ENCODE measurements at regions not wholly inside any gene's neighbourhood (a gene's known extent, or its start where the extent isn't known, plus 50 kb on each side); places are given as distances from the start of the nearest gene placed in this dataset.

DNA sequence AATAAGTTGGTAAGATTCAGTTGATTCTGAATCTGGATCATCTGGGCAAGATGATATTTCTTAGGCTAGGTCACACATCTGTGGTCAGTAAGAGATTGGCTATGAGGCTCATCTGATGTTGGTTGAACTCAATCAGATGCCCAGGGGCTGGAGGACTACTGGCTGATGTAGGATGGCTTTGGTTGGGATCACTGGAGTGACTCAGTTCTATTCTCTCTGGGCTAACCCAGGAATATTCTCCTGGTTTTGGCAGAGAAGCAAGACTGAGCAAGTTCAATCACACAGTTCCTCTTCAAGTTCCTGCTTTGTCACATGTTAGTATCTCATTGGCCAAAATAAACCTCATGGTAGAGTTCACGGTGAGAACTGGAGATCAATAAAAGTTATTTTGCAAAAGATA lies 902.3 kb upstream of the SLIT2 start:
- Mint-ChIP-seq H3K36me3 (no peaks in the 10 kb centered on the region), H3K9me3 (peaks cover 3% of the 10 kb centered on the region in 2 donors), H3K4me3 (no peak overlapping the region), H3K4me1 (no peaks in the 10 kb centered on the region), H3K27me3 (no peaks in the 10 kb centered on the region), H3K27ac (no peak overlapping the region)
- ATAC-seq (replicated peaks) (no peak), DNase-seq (no peak)

DNA sequence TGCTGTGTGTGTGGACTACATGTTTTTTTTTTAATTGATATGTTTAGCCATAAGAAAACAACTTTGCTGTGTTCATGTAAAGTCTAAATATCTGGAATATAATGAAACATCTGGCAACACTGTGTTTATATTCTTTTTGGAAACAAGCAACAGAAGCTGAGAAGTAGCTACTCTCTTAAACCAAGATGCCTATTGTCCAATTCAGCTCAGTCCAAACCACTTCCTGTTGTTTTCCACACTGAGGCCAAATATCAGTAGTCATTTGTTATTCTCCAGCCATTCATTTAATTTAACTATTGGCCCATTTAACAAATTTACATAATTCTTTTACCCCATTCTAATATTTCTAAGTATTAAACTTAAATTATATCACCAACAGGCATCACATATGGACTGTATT lies 903.0 kb upstream of the SLIT2 start:
- ATAC-seq (replicated peaks) (no peak), DNase-seq (no peak)
- Mint-ChIP-seq H3K36me3 (no peaks in the 10 kb centered on the region), H3K27ac (no peak overlapping the region), H3K4me1 (no peaks in the 10 kb centered on the region), H3K4me3 (no peak overlapping the region), H3K27me3 (no peaks in the 10 kb centered on the region), H3K9me3 (peaks cover 1 to 3% of the 10 kb centered on the region in 2 donors)

DNA sequence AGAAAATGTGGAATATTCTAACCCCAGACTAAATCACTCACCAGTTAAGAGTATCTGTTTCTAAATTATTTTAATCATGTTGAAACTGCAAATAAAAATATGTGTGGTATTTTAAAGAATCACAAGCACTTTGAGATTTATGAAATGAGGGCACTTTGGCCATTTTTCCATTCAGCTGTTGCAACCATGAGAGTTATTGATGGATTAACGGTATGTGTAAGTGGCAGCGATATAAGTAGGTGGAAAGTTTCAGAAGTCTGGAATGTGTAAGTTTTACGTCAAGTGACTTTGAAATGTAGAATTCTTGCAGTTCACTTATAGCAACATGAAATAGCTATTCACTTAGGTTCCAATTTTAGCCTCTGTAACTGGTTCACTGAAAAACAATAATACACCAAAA lies 905.1 kb upstream of the SLIT2 start:
- H3K36me3 Mint-ChIP-seq: no peaks in the 10 kb centered on the region
- peaks cover 1 to 6% of the 10 kb centered on the region in 2 donors for H3K9me3 Mint-ChIP-seq
- no peaks in the 10 kb centered on the region for H3K4me1 Mint-ChIP-seq
- DNase-seq (no peak), ATAC-seq (replicated peaks) (no peak)
- no peak overlapping the region for H3K4me3 Mint-ChIP-seq
- no peak overlapping the region for H3K27ac Mint-ChIP-seq
- H3K27me3 Mint-ChIP-seq: no peaks in the 10 kb centered on the region

DNA sequence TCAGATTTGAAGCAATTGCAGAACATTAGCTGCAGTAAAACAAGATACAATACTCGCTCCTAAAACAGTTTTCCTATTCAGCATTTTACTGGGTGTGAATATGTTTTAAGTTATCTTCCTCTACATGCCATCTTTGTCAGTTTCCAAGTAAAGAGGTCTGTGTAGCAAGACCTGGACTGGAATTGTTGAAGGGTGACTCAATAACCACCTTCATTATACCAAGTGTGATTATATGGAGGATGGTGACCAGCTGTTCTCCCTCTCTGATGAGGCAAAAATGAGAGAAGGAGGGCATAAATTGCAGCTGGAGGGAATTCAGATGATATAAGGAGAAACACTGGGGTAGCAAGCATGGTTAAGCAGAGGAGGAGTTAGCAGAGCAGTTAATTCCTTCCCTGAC lies 922.1 kb upstream of the SLIT2 start:
- H3K36me3 Mint-ChIP-seq: no peaks in the 10 kb centered on the region
- no peaks in the 10 kb centered on the region for H3K27me3 Mint-ChIP-seq
- H3K4me3 Mint-ChIP-seq: no peak overlapping the region
- H3K9me3 Mint-ChIP-seq: peaks cover 4 to 11% of the 10 kb centered on the region in 2 donors
- no peaks in the 10 kb centered on the region for H3K4me1 Mint-ChIP-seq
- no peak for ATAC-seq (replicated peaks)
- no peak for DNase-seq
- H3K27ac Mint-ChIP-seq: no peak overlapping the region

DNA sequence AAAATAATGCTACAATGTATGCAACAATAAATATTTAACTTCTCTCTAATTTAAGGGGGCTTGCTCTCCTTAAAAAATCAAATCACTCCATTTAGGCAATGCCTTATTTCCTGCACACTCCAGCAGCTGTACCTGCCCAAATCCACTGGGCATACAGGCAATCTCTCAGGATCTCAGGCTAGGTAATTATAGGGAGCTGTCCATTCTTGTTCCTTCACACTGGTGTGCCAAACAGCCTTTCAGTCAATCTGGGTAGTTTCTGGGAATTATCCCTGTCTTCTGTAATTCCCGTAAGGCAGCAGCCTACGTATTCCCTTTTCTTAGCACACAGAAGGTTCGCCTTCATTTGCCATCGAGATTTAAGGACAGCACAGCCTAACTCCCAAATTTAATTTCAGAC lies 922.6 kb upstream of the SLIT2 start:
- no peaks in the 10 kb centered on the region for H3K4me1 Mint-ChIP-seq
- ATAC-seq (replicated peaks): no peak

DNA sequence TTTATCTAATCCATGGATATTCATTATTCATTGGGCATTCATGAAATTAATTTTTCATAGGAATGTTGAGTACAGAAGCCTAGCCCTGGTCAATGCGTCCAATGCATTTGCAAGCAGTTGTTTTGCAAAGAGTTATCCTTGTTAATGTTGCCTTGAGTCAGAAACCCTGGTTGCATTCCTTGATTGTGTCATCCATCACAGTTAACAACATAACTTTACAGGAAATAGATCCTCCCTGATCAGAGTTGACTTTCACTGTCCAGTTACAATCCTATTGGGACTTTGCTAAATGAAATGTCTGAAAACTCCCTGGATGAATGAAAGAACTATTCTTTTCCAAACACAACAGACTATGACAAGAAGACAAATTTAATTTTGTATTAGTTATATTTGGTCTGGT lies 924.3 kb upstream of the SLIT2 start:
- Mint-ChIP-seq H3K4me1 (no peaks in the 10 kb centered on the region), H3K4me3 (no peak overlapping the region), H3K27ac (no peak overlapping the region), H3K27me3 (no peaks in the 10 kb centered on the region), H3K9me3 (peaks cover 0 to 1% of the 10 kb centered on the region in 2 donors), H3K36me3 (no peaks in the 10 kb centered on the region)
- DNase-seq (no peak), ATAC-seq (replicated peaks) (no peak)

More for the DNA sequence above, 922.6 kb upstream of the SLIT2 start:
- Mint-ChIP-seq H3K9me3 (peaks cover 4 to 8% of the 10 kb centered on the region in 2 donors), H3K36me3 (no peaks in the 10 kb centered on the region), H3K27me3 (no peaks in the 10 kb centered on the region), H3K27ac (no peak overlapping the region), H3K4me3 (no peak overlapping the region)
- DNase-seq: no peak

DNA sequence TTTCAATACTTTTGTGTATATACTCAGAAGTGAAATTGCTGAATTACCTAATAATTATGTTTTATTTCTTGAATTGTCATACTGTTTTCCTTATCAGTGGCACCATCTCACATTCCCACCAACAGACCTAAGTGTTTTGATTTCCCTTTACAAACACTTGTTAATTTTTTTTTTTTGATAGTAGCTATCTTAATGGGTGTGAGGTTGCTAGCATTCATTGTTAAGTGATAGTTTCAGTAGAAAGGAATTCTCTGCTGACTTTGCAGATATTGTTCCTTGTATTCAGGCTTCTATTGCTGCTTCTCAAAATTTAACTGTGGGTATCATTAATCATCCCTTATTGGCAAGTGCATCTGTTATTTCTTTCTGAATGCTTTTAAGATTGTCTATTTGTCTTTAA lies 927.5 kb upstream of the SLIT2 start:
- Mint-ChIP-seq H3K27me3 (no peaks in the 10 kb centered on the region), H3K27ac (no peak overlapping the region), H3K9me3 (peaks cover 1 to 4% of the 10 kb centered on the region in 2 donors), H3K4me1 (no peaks in the 10 kb centered on the region), H3K4me3 (no peak overlapping the region), H3K36me3 (no peaks in the 10 kb centered on the region)
- DNase-seq (no peak), ATAC-seq (replicated peaks) (no peak)

DNA sequence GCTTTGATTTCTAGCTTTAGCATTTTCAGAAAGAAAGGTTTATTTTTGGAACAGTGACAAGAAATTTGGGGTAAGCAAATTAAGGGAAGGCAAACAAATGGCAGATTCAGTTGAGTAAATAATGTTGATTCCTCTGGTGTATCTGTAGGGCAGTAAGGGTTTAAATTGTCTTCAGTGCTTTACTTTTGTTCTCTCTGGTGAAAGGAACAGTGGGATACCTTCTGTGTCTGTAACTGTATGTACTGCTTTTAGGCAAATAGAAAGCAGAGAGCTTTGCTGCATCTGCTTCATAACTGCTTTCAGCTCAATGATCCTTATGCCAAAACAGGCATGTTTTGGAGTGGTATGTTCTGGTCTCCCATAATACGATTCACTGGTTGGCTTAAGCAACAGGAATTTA lies 932.1 kb upstream of the SLIT2 start:
- Mint-ChIP-seq H3K36me3 (no peaks in the 10 kb centered on the region), H3K27me3 (no peaks in the 10 kb centered on the region), H3K9me3 (peaks cover 2 to 4% of the 10 kb centered on the region in 2 donors), H3K4me3 (no peak overlapping the region), H3K4me1 (no peaks in the 10 kb centered on the region), H3K27ac (no peak overlapping the region)
- no peak for ATAC-seq (replicated peaks)
- DNase-seq: no peak

DNA sequence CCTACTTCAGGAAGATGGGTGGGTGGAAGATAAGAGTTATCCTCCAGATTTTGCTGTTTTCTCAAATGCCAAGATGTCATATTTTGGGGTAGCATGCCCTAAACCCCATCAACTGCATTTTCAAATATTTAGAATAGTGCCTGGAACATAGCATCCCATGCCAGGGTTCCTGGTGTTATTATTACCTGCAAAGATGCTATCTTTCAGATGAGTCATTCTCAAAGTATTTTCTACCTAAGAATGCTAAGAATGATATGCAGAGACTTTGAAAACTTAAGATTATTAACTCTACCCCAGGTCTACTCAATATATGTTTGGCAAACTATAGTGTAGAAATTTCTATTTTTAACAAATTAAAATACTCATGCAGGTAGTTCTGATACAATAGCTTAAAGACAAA lies 934.3 kb upstream of the SLIT2 start:
- H3K9me3 Mint-ChIP-seq: peaks cover 2 to 4% of the 10 kb centered on the region in 2 donors
- no peaks in the 10 kb centered on the region for H3K4me1 Mint-ChIP-seq

DNA sequence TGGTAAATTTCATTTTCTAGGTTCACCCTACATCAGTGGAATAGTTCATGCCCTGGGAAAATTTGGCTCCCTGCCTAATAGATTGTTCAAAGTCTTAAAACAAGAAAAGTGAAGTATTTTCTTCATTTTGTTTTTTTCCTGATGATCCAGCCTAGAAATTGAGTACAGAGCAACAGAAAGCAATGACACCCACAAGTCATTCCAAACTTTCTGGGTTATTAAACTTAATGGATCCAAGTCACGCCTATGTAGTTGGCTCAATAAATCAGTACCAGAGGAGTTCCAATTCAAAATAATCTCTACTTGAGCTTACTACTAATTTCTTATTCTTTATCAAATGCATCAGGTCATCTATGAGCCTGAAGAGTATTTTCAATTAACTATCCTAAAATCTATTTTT lies 937.6 kb upstream of the SLIT2 start:
- Mint-ChIP-seq H3K4me1 (no peaks in the 10 kb centered on the region), H3K36me3 (no peaks in the 10 kb centered on the region), H3K4me3 (no peak overlapping the region), H3K9me3 (peaks cover 0 to 2% of the 10 kb centered on the region in 2 donors), H3K27me3 (no peaks in the 10 kb centered on the region), H3K27ac (no peak overlapping the region)
- DNase-seq (no peak), ATAC-seq (replicated peaks) (no peak)

More for the DNA sequence above, 934.3 kb upstream of the SLIT2 start:
- Mint-ChIP-seq H3K27ac (no peak overlapping the region), H3K36me3 (no peaks in the 10 kb centered on the region), H3K27me3 (no peaks in the 10 kb centered on the region), H3K4me3 (no peak overlapping the region)
- DNase-seq: no peak
- no peak for ATAC-seq (replicated peaks)

DNA sequence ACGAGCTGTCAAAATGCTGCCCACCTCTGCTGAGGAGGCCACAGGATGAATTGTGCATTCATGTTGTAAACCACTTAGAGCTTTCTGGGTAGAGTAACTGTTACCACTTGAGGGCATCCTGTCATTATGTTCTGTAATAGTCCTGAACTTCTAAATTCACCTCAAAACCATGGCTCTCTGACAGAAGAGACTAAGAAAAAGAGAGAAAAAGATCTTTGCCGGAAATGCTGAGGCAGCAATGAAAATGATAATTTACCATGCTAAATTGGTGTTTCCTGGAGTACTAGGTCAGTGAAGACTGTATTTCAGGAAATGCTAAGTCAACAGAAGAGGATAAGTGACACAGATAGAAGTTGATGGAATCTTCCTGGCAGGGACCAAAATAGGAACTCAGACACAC lies 942.3 kb upstream of the SLIT2 start:
- ATAC-seq (replicated peaks) (no peak), DNase-seq (no peak)
- peaks cover 0 to 4% of the 10 kb centered on the region in 2 donors for H3K9me3 Mint-ChIP-seq
- H3K36me3 Mint-ChIP-seq: no peaks in the 10 kb centered on the region
- H3K4me3 Mint-ChIP-seq: no peak overlapping the region
- no peaks in the 10 kb centered on the region for H3K27me3 Mint-ChIP-seq
- H3K4me1 Mint-ChIP-seq: no peaks in the 10 kb centered on the region
- H3K27ac Mint-ChIP-seq: no peak overlapping the region

DNA sequence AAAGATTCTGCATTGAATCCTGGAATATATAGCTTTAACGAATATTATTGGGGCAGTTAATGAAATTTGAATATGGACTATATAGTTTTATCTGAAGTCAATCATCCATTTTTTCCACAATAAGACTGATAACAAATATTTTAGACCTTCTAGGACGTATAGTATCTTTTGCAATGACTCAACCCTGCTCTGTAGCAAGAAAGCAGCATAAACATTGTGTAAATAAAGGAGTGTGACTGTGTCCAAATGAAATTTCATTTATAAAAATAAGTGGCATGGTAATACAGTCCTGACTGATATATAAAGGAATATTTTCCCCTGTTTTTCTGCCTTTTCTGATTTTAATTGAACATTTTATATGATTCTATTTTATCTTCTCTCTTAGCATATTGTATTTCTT lies 947.7 kb upstream of the SLIT2 start:
- H3K27me3 Mint-ChIP-seq: no peaks in the 10 kb centered on the region
- H3K4me1 Mint-ChIP-seq: no peaks in the 10 kb centered on the region
- peaks cover 0 to 4% of the 10 kb centered on the region in 2 donors for H3K9me3 Mint-ChIP-seq
- DNase-seq (no peak), ATAC-seq (replicated peaks) (no peak)
- H3K27ac Mint-ChIP-seq: no peak overlapping the region
- H3K4me3 Mint-ChIP-seq: no peak overlapping the region
- H3K36me3 Mint-ChIP-seq: no peaks in the 10 kb centered on the region

DNA sequence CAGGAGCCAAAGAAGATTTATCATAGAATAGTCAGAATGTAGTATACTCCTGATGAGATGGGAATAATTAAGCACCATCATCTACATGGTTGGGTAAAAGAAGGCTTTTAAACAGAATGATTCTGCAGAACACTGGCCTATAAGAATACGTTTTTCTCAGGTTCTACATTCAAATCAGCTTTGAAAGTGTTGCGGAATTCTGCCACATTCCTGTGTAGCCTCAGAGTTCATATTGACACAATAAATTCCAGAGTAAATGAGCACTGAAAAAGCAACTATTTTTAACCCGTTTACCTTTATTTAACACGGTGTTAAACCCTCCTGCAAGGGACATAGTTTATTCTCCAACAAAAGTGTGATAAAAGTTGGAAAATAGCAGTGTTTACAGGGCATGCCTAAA lies 950.2 kb upstream of the SLIT2 start:
- DNase-seq: no peak
- no peak overlapping the region for H3K4me3 Mint-ChIP-seq
- no peaks in the 10 kb centered on the region for H3K27me3 Mint-ChIP-seq

DNA sequence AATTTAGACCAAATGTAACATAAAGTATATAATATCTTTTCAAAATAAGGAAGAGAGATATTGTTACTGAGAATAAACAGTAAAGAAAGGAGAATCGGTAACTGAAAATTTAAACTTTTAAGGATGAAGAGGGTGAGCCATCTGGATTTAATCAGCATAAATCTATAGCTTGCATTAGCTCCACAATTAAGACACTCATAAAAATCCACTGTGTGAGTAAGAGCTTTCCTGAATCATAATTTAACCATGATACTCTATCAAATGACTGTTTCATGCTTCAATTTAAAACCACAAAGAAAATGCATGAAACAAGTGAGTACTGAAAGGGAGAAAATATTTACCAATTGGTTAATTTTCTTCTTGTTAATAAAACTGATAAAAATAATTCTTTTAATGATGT lies 951.5 kb upstream of the SLIT2 start:
- Mint-ChIP-seq H3K27me3 (no peaks in the 10 kb centered on the region), H3K36me3 (no peaks in the 10 kb centered on the region), H3K4me3 (no peak overlapping the region), H3K9me3 (no peaks in the 10 kb centered on the region), H3K27ac (no peak overlapping the region), H3K4me1 (no peaks in the 10 kb centered on the region)
- no peak for ATAC-seq (replicated peaks)
- DNase-seq: no peak

More for the DNA sequence above, 950.2 kb upstream of the SLIT2 start:
- Mint-ChIP-seq H3K36me3 (no peaks in the 10 kb centered on the region), H3K9me3 (no peaks in the 10 kb centered on the region), H3K4me1 (no peaks in the 10 kb centered on the region), H3K27ac (no peak overlapping the region)
- ATAC-seq (replicated peaks): no peak

DNA sequence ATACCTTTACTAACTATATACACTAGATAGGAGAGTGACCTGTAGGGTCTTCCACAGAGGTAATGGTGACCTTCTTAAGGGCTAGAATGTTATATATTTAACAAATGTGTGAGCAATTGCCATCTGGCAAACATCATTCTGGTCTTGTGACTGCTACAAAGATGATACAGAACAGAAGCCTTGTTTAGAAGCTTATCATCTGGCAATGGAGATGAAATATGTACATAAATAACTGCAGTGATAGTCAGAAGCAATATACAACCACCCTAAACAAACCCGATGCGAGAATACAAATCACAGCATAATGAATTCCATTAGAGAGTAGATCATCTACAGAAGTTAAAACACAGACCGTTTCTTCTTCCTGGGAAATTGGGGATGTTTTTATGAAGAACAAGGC lies 952.7 kb upstream of the SLIT2 start:
- ATAC-seq (replicated peaks): no peak
- Mint-ChIP-seq H3K4me3 (no peak overlapping the region), H3K27ac (no peak overlapping the region), H3K27me3 (no peaks in the 10 kb centered on the region), H3K36me3 (no peaks in the 10 kb centered on the region), H3K4me1 (no peaks in the 10 kb centered on the region), H3K9me3 (peaks cover 0 to 3% of the 10 kb centered on the region in 2 donors)
- no peak for DNase-seq

DNA sequence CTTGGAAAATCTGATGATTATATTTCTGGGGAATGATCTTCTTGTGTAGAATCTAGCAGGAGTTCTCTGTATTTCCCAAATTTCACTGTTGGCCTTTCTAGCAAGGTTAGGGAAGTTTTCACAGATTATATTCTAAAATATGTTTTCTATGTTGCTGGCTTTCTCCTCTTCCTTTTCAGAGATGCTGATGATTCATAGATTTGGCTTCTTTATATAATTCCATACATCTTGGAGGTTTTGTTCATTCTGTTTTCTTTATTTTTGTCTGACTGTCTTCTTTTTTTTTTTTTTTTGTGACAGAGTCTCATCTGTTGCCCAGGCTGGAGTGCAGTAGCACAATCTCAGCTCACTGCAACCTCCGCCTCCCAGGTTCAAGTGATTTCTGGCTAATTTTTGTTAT lies 957.9 kb upstream of the SLIT2 start:
- H3K4me1 Mint-ChIP-seq: no peaks in the 10 kb centered on the region
- no peak overlapping the region for H3K4me3 Mint-ChIP-seq
- H3K36me3 Mint-ChIP-seq: no peaks in the 10 kb centered on the region
- peaks cover 19 to 21% of the 10 kb centered on the region in 2 donors for H3K9me3 Mint-ChIP-seq
- H3K27ac Mint-ChIP-seq: no peak overlapping the region
- DNase-seq (no peak), ATAC-seq (replicated peaks) (no peak)
- H3K27me3 Mint-ChIP-seq: no peaks in the 10 kb centered on the region

All from stimulated activated naive B cell treated with anti-CD40 and anti-IgM and Interleukin-4, amounts not matched to agents 10 μg/mL and 1 μg/mL and 100 μg/mL, for 72 hours (primary cell).